CD4-positive, alpha-beta T cell (primary cell): ENCODE measurements at regions not wholly inside any gene's neighbourhood (a gene's known extent, or its start where the extent isn't known, plus 50 kb on each side); places are given as distances from the start of the nearest gene placed in this dataset.

ENCODE experiments used
- ATAC-seq: fragments of 200-7000 bp; cut with Tn5 transposase; one replicate; pipeline ENCODE4 v1.10.0; 2022; ENCODE audit warnings: mild to moderate bottlenecking; ENCODE audit not compliant: poor library complexity
- CTCF ChIA-PET: fragments of 350-600 bp; sonication (Branson Sonifier 250); formaldehyde crosslinking; loops from one replicate; lab custom pipeline; 2021; ENCODE audit warnings: antibody characterized with exemption, inconsistent platforms; lab: Charles Lee
- POLR2A ChIA-PET: fragments of 350-600 bp; sonication (Branson Sonifier 250); formaldehyde crosslinking; loops from one replicate; lab custom pipeline; 2021; ENCODE audit warnings: antibody characterized with exemption, inconsistent platforms; lab: Charles Lee
- DNase-seq, 14 experiments: peaks; one replicate each; pipeline ENCODE4 v3.0.0-alpha.2; 2013 to 2020; ENCODE audit warnings: mixed read lengths in 2 of 14
- H3K27ac ChIP-seq, 2 donors: one replicate each; pipeline versions ENCODE4 v1.5.1 to v1.7.0; 2013; ENCODE audit warnings: low read length in 2 of 2, low read depth in 1 of 2, mild to moderate bottlenecking in 1 of 2
- H3K27me3 ChIP-seq, 2 experiments: 1 replicate in 1 of 2; 2 replicates in 1 of 2; pipeline versions ENCODE4 v1.6.1 to v1.7.0; 2013; ENCODE audit warnings: low read length in 2 of 2, control low read depth in 1 of 2, mild to moderate bottlenecking in 1 of 2, moderate library complexity in 1 of 2; ENCODE audit not compliant: insufficient read depth in 2 of 2, control insufficient read depth in 1 of 2
- H3K36me3 ChIP-seq: one replicate; pipeline ENCODE4 v1.6.1; 2013; ENCODE audit warnings: low read length, control low read depth; ENCODE audit not compliant: insufficient read depth
- H3K4me1 ChIP-seq: one replicate; pipeline ENCODE4 v1.6.1; 2013; ENCODE audit warnings: low read length, control low read depth; ENCODE audit not compliant: insufficient read depth
- H3K4me3 ChIP-seq: one replicate; pipeline ENCODE4 v1.5.1; 2013; ENCODE audit warnings: mild to moderate bottlenecking, low read length, moderate library complexity
- H3K9me3 ChIP-seq, 2 experiments: 1 replicate in 1 of 2; 2 replicates in 1 of 2; pipeline versions ENCODE4 v1.6.1 to v1.7.0; 2013; ENCODE audit warnings: low read length in 2 of 2, mild to moderate bottlenecking in 2 of 2, control low read depth in 1 of 2, moderate library complexity in 1 of 2; ENCODE audit not compliant: control insufficient read depth in 1 of 2, insufficient read depth in 1 of 2
- H3K27ac Mint-ChIP-seq: one replicate; pipeline ENCODE4 v1.8.0; 2020; ENCODE audit warnings: mixed read lengths
- H3K27me3 Mint-ChIP-seq: one replicate; pipeline ENCODE4 v1.8.0; 2021; ENCODE audit warnings: mixed read lengths
- H3K36me3 Mint-ChIP-seq: one replicate; pipeline ENCODE4 v1.8.0; 2021; ENCODE audit warnings: low read depth, mixed read lengths
- H3K4me1 Mint-ChIP-seq: one replicate; pipeline ENCODE4 v1.8.0; 2021; ENCODE audit warnings: low read depth, mixed read lengths
- H3K4me3 Mint-ChIP-seq: one replicate; pipeline ENCODE4 v1.8.0; 2020; ENCODE audit warnings: mild to moderate bottlenecking, mixed read lengths
- H3K9me3 Mint-ChIP-seq: one replicate; pipeline ENCODE4 v1.8.0; 2020; ENCODE audit warnings: mixed read lengths
- intact Hi-C, 2 experiments: fragments of 100-400 bp; cut with DNase I in 1 of 2; cut with micrococcal nuclease in 1 of 2; formaldehyde crosslinking; loops; one replicate each; pipeline versions ENCODE4 v1.15.1 to v1.9.0; 2023 to 2025; cut with DNase I, micrococcal nuclease
- TF ChIP-seq, protein P1 (sequence below): fragments of 200-600 bp; IDR thresholded peaks from one replicate; pipeline ENCODE4 v1.8.0; 2022; ENCODE audit warnings: antibody characterized with exemption, mild to moderate bottlenecking

GRCh38 chr5:2506603-2507002 is 244.9 kb downstream of the IRX2 start:
- Histone ChIP-seq H3K36me3 (no peaks in the 10 kb centered on the region), H3K4me1 (no peaks in the 10 kb centered on the region), H3K27me3 (no peaks in the 10 kb centered on the region), H3K9me3 (peaks cover 0 to 30% of the 10 kb centered on the region in 2 experiments), H3K4me3 (no peak overlapping the region), H3K27ac (no peak overlapping the region)
- ATAC-seq (no peak), DNase-seq (no peak)
- Mint-ChIP-seq H3K27ac (no peak overlapping the region), H3K4me3 (no peak overlapping the region), H3K4me1 (no peaks in the 10 kb centered on the region), H3K27me3 (no peaks in the 10 kb centered on the region), H3K36me3 (no peaks in the 10 kb centered on the region), H3K9me3 (peaks cover 3% of the 10 kb centered on the region)
- TF ChIP-seq, protein P1, sequence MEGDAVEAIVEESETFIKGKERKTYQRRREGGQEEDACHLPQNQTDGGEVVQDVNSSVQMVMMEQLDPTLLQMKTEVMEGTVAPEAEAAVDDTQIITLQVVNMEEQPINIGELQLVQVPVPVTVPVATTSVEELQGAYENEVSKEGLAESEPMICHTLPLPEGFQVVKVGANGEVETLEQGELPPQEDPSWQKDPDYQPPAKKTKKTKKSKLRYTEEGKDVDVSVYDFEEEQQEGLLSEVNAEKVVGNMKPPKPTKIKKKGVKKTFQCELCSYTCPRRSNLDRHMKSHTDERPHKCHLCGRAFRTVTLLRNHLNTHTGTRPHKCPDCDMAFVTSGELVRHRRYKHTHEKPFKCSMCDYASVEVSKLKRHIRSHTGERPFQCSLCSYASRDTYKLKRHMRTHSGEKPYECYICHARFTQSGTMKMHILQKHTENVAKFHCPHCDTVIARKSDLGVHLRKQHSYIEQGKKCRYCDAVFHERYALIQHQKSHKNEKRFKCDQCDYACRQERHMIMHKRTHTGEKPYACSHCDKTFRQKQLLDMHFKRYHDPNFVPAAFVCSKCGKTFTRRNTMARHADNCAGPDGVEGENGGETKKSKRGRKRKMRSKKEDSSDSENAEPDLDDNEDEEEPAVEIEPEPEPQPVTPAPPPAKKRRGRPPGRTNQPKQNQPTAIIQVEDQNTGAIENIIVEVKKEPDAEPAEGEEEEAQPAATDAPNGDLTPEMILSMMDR = no peak
- intact Hi-C loops = no loop called here
- CTCF ChIA-PET = no interaction called here
- POLR2A ChIA-PET = no interaction called here

GRCh38 chr5:2505217-2505616 is 246.3 kb downstream of the IRX2 start:
- Mint-ChIP-seq H3K27ac (no peak overlapping the region), H3K36me3 (no peaks in the 10 kb centered on the region), H3K9me3 (peaks cover 3% of the 10 kb centered on the region), H3K4me1 (no peaks in the 10 kb centered on the region), H3K4me3 (no peak overlapping the region), H3K27me3 (no peaks in the 10 kb centered on the region)
- H3K27ac ChIP-seq = no peak overlapping the region
- intact Hi-C loops = no loop called here
- POLR2A ChIA-PET = no interaction called here
- H3K9me3 ChIP-seq = peaks cover 0 to 30% of the 10 kb centered on the region in 2 experiments
- no peaks in the 10 kb centered on the region for H3K36me3 ChIP-seq
- DNase-seq = no peak
- TF ChIP-seq, protein P1 = no peak
- no peaks in the 10 kb centered on the region for H3K27me3 ChIP-seq
- no peak for ATAC-seq
- CTCF ChIA-PET = no interaction called here
- no peaks in the 10 kb centered on the region for H3K4me1 ChIP-seq
- no peak overlapping the region for H3K4me3 ChIP-seq

- H3K27me3 Mint-ChIP-seq = no peaks in the 10 kb centered on the region
- DNase-seq = no peak
- no peaks in the 10 kb centered on the region for H3K4me1 Mint-ChIP-seq
- Histone ChIP-seq H3K9me3 (peaks cover 0 to 19% of the 10 kb centered on the region in 2 experiments), H3K27me3 (no peaks in the 10 kb centered on the region), H3K4me1 (no peaks in the 10 kb centered on the region), H3K36me3 (no peaks in the 10 kb centered on the region), H3K27ac (no peak overlapping the region), H3K4me3 (no peak overlapping the region)
- TF ChIP-seq, protein P1 = no peak
- ChIA-PET CTCF (no interaction called here), POLR2A (no interaction called here)
- H3K27ac Mint-ChIP-seq = no peak overlapping the region
- H3K36me3 Mint-ChIP-seq = no peaks in the 10 kb centered on the region
- peaks cover 6% of the 10 kb centered on the region for H3K9me3 Mint-ChIP-seq
- no peak overlapping the region for H3K4me3 Mint-ChIP-seq
- intact Hi-C loops = no loop called here
- no peak for ATAC-seq
These were observed 248.4 kb downstream of the IRX2 start for GRCh38 chr5:2502970-2503594.
